ENCODE measurements at regions not wholly inside any gene's neighbourhood (a gene's known extent, or its start where the extent isn't known, plus 50 kb on each side); places are given as distances from the start of the nearest gene placed in this dataset.

DNA sequence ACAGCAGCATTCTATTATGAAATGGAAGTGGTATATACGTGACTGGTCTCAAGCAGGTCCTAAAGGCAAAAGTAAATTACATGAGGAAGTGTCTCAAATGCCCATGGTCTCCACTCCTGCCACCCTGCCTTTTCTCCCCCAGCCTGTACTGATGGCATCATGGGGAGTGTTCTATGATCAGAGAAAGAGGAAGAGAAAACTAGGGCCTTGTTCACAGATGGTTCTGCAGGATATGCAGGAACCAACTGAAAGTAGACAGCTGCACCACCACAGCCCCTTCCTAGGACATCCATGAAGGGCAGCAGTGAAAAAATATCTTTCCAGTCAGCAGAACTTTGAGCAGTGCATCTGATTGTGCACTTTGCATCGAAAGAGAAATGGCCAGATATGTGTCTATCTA, 901.5 kb downstream of the ARAP2 start:
- no peak overlapping the region for H2BK12ac ChIP-seq (ENCODE audit: insufficient read length, low read depth, low read length)
- H2AFZ ChIP-seq (ENCODE audit: low read length): no peak overlapping the region
- no peaks in the 10 kb centered on the region for H3K79me2 ChIP-seq (ENCODE audit: insufficient read depth, low read length)
- no peak overlapping the region for H3T11ph ChIP-seq (ENCODE audit: low read length)
- H3K27me3 ChIP-seq (ENCODE audit: insufficient read depth, low read length): no peaks in the 10 kb centered on the region
- DNase-seq: no peak
- no peaks in the 10 kb centered on the region for H3K79me1 ChIP-seq (ENCODE audit: insufficient read depth, low read depth, low read length, poor library complexity, severe bottlenecking)
- WGBS (ENCODE audit: extremely low coverage, insufficient read length, low lambda C conversion rate): no CpG with 5 or more reads among the region's 2 CpGs
- no peak overlapping the region for H3K56ac ChIP-seq (ENCODE audit: insufficient read length, low read depth, low read length)
- no peaks in the 10 kb centered on the region for H3K9me3 ChIP-seq (ENCODE audit: control insufficient read depth, low read depth, low read length)
- no peak overlapping the region for H4K8ac ChIP-seq (replicated peaks; ENCODE audit: insufficient read length, low read depth, low read length)
- H3K9ac ChIP-seq (ENCODE audit: extremely low read depth, insufficient read length, low read length): no peak overlapping the region
- Mint-ChIP-seq H3K27me3 (ENCODE audit: low read depth) (no peaks in the 10 kb centered on the region), H3K4me3 (no peak overlapping the region), H3K9me3 (peaks cover 5 to 8% of the 10 kb centered on the region in 2 experiments; a peak in 4 of 5 replicates), H3K4me1 (no peaks in the 10 kb centered on the region), H3K27ac (no peak overlapping the region), H3K36me3 (ENCODE audit: insufficient read depth in 1 of 3, low read depth in 3 of 3) (peaks cover 0 to 7% (median 0%) of the 10 kb centered on the region in 3 experiments; a peak in 1 of 7 replicates)
- no peaks in the 10 kb centered on the region for H3K23me2 ChIP-seq (ENCODE audit: insufficient read length, low read depth, low read length, poor library complexity, severe bottlenecking)
- no peak overlapping the region for H3K18ac ChIP-seq (ENCODE audit: insufficient read length, low read depth, low read length)
- no peaks in the 10 kb centered on the region for H4K20me1 ChIP-seq (ENCODE audit: control insufficient read depth, insufficient read depth, insufficient read length)
- H2BK15ac ChIP-seq (ENCODE audit: low read depth, low read length): no peak overlapping the region
- no peak overlapping the region for H3K14ac ChIP-seq (ENCODE audit: insufficient read depth, low read length)
- TF ChIP-seq, protein P1, sequence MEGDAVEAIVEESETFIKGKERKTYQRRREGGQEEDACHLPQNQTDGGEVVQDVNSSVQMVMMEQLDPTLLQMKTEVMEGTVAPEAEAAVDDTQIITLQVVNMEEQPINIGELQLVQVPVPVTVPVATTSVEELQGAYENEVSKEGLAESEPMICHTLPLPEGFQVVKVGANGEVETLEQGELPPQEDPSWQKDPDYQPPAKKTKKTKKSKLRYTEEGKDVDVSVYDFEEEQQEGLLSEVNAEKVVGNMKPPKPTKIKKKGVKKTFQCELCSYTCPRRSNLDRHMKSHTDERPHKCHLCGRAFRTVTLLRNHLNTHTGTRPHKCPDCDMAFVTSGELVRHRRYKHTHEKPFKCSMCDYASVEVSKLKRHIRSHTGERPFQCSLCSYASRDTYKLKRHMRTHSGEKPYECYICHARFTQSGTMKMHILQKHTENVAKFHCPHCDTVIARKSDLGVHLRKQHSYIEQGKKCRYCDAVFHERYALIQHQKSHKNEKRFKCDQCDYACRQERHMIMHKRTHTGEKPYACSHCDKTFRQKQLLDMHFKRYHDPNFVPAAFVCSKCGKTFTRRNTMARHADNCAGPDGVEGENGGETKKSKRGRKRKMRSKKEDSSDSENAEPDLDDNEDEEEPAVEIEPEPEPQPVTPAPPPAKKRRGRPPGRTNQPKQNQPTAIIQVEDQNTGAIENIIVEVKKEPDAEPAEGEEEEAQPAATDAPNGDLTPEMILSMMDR (conservative IDR thresholded peaks at IDR 0.05): no peak
- H3K27ac ChIP-seq (ENCODE audit: insufficient read length, low read depth, low read length): no peak overlapping the region
- no peak overlapping the region for H3K4me2 ChIP-seq (ENCODE audit: insufficient read depth, insufficient read length, low read length)
- H2BK120ac ChIP-seq (ENCODE audit: low read depth, low read length, poor library complexity, severe bottlenecking): no peak overlapping the region
- no peak overlapping the region for H3K4ac ChIP-seq (ENCODE audit: low read depth, low read length)
- H3K23ac ChIP-seq (ENCODE audit: insufficient read length, low read depth, low read length): no peak overlapping the region
- H2AK5ac ChIP-seq (ENCODE audit: insufficient read length, low read length): no peak overlapping the region
- H2BK20ac ChIP-seq (ENCODE audit: low read depth, low read length, poor library complexity, severe bottlenecking): no peak overlapping the region
- H4K5ac ChIP-seq (ENCODE audit: insufficient read length, low read depth, low read length): no peak overlapping the region
- no peak overlapping the region for H2BK5ac ChIP-seq (ENCODE audit: insufficient read length, low read length)
- no peak overlapping the region for H4K91ac ChIP-seq (ENCODE audit: insufficient read length, low read depth, low read length)
- no peaks in the 10 kb centered on the region for H3K4me1 ChIP-seq (ENCODE audit: insufficient read depth, low read length)

Data from H9 (cell line).